HG02763 (cell line): ENCODE measurements at regions not wholly inside any gene's neighbourhood (a gene's known extent, or its start where the extent isn't known, plus 50 kb on each side); places are given as distances from the start of the nearest gene placed in this dataset.

ENCODE experiments used
- ATAC-seq: cut with Tn5 transposase; IDR thresholded peaks from one replicate; pipeline ENCODE4 v1.9.1; 2021; ENCODE audit warnings: mild to moderate bottlenecking, moderate library complexity; ENCODE audit not compliant: unreplicated experiment

DNA sequence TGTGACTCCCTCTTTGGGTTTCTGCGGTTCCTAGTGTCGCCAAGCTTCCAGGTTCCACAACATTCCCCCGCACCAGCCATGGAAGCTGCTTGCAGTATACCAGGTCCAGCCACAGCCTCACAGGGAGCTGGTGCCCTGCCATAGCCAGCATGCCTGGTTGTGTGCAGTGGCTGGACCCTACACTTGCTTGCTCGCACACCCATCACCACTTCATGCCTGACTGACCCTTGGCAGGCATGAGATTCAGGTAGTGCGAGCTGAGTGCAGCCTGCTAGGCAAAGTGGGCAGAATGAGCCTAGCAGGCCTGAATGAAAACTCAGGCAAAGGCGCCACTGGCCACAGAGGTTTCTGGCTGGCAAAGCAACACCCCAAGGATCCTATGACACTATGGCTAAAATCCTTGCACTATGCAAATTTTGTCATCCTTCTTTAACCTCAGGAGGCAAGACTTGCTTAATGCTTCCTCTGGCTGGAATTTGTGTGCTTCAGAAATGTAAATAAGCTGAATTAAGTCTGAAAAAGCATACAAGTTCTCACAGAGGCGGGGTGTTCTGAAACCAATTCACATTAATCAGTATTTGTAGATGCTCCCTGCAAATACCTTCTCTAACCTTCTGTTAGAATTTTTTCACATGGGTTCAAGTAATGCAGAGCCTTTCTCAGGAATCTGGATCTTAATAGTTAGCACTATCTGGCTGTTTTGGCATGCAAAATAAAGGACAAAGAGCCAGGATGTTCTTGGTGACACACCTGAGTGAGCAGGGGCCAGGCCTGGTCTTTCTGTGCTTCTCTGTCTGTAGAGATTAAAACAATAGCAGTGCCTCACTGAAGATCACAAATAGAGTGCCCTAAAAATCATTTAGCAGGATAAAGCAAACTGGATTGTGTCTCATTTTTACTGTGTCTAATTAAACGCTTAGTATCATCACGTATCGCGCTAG, 256.9 kb downstream of the GPATCH2 start:
- ATAC-seq = no peak

GRCh38 chr1:217372049-217372970, 258.6 kb downstream of the GPATCH2 start:
- ATAC-seq = no peak

DNA sequence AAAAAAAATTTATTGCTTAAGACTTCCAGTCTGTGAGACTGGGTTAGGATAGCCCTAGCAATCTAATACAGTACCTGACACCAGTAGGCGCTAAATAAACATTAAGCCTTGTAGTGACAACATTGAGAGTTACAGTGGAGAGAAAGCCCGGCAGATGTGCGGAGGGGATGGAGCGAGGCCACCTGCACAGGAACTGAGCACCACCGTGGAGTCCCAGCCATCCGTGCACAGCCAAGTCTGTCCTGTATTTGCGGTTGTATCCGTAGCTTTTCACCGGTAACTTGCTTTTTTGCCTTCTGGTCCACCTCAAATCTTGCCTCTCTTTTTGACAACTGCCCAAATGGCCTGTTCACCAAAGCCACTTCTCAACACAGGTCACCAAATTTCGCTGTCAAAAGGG, 260.1 kb downstream of the GPATCH2 start:
- no peak for ATAC-seq

DNA sequence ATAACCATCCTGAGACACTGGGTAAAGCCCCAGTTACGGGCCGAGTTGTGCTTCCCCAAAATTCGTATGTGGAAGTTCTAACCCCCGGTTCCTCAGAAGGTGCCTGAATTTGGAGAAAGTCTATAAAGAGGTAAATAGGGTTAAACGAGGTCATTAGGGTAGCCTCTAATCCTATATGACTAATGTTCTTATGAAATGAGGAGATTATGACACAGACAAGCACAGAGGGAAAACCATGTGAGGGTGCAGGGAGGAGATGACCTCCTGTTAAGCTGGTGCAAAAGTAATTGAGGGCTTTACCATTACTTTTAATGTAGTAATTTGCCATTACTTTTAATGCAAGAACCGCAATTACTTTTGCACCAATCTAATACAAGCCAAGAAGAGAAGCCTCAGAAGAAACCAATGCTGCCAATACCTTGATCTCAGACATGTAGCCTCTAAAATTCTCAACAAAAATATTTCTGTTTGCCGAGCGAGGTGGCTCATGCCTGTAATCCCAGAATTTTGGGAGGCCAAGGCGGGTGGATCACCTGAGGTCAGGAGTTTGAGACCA, 260.8 kb downstream of the GPATCH2 start:
- peak; percentile 6 for ATAC-seq

- ATAC-seq = peak; percentile 92
Observed at GRCh38 chr1:217369271-217369981, 261.5 kb downstream of the GPATCH2 start.

- ATAC-seq = no peak
Observed at GRCh38 chr1:217364220-217364619, 266.7 kb downstream of the GPATCH2 start.

GRCh38 chr1:217363319-217363718, 267.6 kb downstream of the GPATCH2 start:
- ATAC-seq = no peak

- ATAC-seq = no peak
Observed at GRCh38 chr1:217360510-217360909, 270.4 kb downstream of the GPATCH2 start.

DNA sequence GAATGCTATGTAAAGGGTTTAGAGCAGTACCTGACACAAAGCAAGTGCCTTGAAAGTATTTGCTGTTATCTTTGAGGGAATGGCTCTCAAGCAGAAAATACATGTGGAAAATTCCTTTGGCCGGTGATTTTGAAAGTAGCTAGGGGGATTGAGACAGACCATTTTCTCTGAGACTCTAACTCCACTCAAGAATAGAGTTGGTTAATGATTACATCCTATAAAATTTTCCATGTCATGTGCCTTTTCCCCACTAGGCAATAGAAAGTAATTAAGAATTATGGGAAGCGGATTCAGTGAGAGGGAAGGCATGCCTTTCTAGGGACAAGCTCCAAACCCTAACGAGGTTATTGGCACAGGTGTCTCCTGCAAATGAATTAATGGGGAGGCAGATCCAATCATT, 276.0 kb downstream of the GPATCH2 start:
- ATAC-seq = no peak

GRCh38 chr1:217348960-217349664, 281.8 kb downstream of the GPATCH2 start:
- no peak for ATAC-seq

- no peak for ATAC-seq
Observed at GRCh38 chr1:217344712-217345111, 286.2 kb downstream of the GPATCH2 start.

DNA sequence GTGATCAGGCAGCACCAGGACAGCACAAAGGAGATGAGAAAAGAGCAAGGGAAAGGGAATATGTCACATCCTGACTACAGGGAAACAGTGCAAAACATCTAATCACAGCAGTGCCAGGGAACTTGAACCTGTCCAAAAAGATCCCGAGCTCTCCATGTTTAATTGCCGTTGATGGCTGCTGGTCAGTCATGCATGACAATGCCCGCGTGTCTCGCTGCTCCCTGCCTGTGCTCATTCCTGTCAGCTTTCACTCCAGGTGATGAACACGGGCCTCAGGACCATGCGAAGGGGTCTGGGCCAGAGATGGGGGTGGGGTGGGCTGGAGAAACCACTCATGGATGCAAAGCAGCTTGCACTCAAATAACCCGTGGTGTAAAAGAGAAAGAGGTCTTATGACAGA, 287.0 kb downstream of the GPATCH2 start:
- ATAC-seq = no peak

DNA sequence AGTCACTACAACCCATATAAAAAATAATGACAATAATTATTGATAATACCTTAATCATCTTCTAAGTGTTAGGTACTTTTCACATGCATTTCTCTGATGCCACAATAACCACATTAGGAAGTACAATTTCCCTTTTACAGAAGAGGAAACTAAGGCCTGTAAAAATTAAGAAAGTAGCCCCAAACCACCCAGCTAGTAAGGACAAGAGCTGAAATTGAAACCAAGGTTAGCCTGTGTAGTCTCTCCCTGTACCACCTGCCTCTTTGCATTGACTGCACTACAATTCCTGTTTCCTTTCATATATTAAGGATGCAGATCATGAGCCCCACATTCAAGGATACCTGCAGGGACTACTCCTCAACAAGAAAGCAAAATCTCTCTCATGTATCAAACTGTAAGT, 288.8 kb downstream of the GPATCH2 start:
- no peak for ATAC-seq

DNA sequence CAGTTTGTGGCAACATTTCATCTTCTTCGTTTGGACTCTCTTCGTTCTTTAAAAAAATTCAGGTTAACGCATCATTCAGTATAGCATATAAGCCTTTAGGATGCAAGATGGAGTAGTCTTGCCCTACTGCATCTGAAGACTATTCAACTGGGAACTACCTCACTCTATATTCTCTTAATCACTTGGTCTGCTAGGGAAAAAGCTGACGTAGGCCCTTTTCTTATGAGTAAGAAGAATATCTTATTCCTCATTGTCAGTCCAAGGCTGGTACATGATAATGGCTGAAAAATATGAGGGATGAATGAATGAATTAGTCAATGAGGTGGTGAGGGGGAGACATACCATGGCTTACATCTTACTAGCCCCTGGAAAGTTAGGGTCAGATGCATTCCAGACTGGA, 294.2 kb downstream of the GPATCH2 start:
- no peak for ATAC-seq

DNA sequence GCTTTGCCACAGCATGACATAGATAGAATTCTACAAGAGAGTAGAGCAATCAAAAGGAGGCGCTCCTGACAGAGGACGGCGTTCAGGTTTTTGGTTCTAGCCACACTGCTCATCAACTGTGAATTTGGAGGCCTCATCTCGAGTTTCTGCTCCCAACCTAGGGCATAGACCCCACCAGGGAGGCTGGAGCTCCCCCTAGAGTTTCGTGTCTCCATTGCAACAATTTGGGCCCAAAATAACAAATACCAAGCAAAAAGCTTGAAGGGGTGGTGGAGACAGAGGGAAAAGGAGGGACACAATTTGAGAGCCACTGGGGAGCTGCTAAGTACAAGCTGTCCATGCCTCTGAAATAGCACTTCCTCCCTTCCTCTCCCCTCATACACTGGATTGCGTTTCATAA, 297.0 kb downstream of the GPATCH2 start:
- ATAC-seq = peak; percentile 64

- no peak for ATAC-seq
Observed at GRCh38 chr1:217332431-217333065, 298.3 kb downstream of the GPATCH2 start.

DNA sequence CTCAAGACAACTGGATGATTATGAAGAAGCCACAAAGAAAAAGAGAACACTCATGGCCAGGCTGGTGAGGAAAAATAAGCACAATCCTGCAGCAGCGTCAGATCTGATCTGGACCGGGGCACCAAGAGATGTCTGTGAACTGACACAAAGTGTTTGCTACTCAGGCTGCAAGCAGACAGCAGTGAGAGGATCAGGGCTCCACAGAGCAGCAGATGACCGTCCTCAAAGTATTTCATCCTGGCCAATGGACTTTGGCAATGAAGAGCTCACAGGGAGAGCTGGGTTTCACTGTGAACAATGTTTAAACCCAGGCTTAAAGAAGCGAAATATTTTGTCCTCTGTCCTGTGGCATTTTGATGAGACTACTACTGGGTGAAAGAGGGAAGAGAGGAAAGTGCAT, 299.2 kb downstream of the GPATCH2 start:
- ATAC-seq = no peak

GRCh38 chr1:217327901-217328300, 303.0 kb downstream of the GPATCH2 start:
- ATAC-seq = no peak

GRCh38 chr1:217322834-217323233, 308.1 kb downstream of the GPATCH2 start:
- ATAC-seq = peak; percentile 100

- no peak for ATAC-seq
Observed at GRCh38 chr1:217315346-217315745, 315.5 kb downstream of the GPATCH2 start.
